Bronchial epithelial cell (primary cell): ENCODE measurements at regions not wholly inside any gene's neighbourhood (a gene's known extent, or its start where the extent isn't known, plus 50 kb on each side); places are given as distances from the start of the nearest gene placed in this dataset.
A peak's percentile ranks its signal among the peaks of the same experiment; 100 is the strongest.

ENCODE experiments used
- DNase-seq: peaks from one replicate; pipeline ENCODE4 v3.0.0-alpha.2; 2010; ENCODE audit warnings: low read depth
- FAIRE-seq: peaks from 2 replicates; lab custom pipeline; 2011; peaks lifted over from hg19 to GRCh38; lab: Jason Lieb, UNC
- H3K27me3 ChIP-seq: 2 replicates; pipeline ENCODE4 v1.5.1; 2011; ENCODE audit warnings: low read length; ENCODE audit not compliant: control insufficient read depth, insufficient read depth
- H3K36me3 ChIP-seq: 2 replicates; pipeline ENCODE4 v1.5.1; 2011; ENCODE audit warnings: low read length; ENCODE audit not compliant: control insufficient read depth, insufficient read depth
- H3K4me3 ChIP-seq: 2 replicates; pipeline ENCODE4 v1.5.1; 2011; ENCODE audit warnings: mild to moderate bottlenecking, low read depth, low read length, control low read depth
- CTCF ChIP-seq: IDR thresholded peaks from 2 replicates; pipeline ENCODE4 v1.5.1; 2011; ENCODE audit warnings: mild to moderate bottlenecking, moderate library complexity, low read length, control low read depth, inconsistent platforms; ENCODE audit not compliant: insufficient read depth, severe bottlenecking

- DNase-seq (no peak), FAIRE-seq (no peak)
- no peak for TF ChIP-seq CTCF
- Histone ChIP-seq H3K27me3 (no peaks in the 10 kb centered on the region), H3K4me3 (no peak overlapping the region), H3K36me3 (no peaks in the 10 kb centered on the region)
Measured at GRCh38 chr3:88596451-88596850, 446.7 kb downstream of the C3orf38 start.

DNA sequence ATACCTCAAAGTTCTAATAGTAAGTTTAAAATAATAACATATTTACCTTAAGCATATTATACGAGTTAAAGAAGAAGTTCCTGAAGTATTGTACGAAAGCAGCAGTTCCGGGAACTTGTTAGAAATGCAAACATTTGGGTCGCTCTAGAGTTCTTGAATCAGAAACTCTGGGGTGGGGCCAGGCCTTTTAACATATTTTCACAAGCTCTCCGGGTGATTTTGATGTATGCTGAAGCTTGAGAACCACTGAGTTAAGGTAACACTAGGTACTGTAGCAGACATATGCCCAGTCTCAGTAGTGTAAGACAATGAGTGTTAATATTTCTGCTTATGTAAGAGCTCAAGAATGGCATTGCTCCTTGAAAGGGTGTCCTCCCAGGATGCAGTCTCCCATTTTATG is 461.1 kb downstream of the C3orf38 start:
- FAIRE-seq = no peak
- TF ChIP-seq CTCF = no peak

DNA sequence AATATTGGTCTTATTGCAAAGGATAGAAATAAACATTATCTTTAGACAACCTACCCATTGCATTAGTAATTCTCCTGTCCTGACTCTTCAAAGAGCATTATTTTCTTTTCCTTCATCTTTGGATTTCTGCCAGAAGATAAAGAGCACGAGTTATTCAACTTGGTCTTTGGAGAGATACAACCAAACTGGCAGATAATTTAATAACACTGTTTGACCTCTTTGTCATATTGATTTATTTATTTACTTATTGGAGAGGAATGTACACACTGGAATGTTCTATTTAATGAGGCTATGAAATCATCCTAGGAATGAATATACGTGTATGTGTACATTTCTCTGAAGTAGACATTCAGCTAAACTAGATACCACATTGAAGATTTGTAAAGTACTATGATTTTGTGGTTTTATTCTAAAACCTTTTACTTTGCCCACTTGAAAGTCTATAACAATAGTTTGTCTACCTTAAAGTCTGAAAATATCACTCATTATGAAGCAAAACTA is 462.1 kb downstream of the C3orf38 start:
- DNase-seq = peak; percentile 6
- FAIRE-seq = no peak
- TF ChIP-seq CTCF = no peak
- Histone ChIP-seq H3K4me3 (no peak overlapping the region), H3K27me3 (no peaks in the 10 kb centered on the region), H3K36me3 (no peaks in the 10 kb centered on the region)

More for the DNA sequence above, 461.1 kb downstream of the C3orf38 start:
- DNase-seq = no peak
- H3K4me3 ChIP-seq = no peak overlapping the region
- no peaks in the 10 kb centered on the region for H3K27me3 ChIP-seq
- H3K36me3 ChIP-seq = no peaks in the 10 kb centered on the region

DNA sequence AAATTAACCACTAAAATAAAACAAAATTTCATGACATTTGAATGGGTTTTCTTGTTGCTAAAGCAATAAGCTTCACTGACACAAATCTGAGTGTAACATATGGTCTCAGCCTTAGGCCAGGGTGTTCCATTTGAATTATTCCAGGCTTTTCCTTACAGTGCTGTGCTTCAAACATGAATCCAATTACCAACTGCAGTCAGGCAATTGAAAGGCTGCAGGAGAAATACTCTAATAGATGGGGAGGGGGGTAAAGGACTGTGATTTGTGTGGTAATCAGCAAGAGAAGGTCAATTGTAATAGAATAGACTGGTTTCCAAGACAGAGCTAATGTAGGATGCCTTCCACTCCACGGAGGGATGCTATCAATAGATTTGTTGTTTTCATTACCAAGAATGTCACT is 466.7 kb downstream of the C3orf38 start:
- DNase-seq (no peak), FAIRE-seq (no peak)
- Histone ChIP-seq H3K4me3 (no peak overlapping the region), H3K36me3 (no peaks in the 10 kb centered on the region), H3K27me3 (no peaks in the 10 kb centered on the region)
- TF ChIP-seq CTCF = no peak

DNA sequence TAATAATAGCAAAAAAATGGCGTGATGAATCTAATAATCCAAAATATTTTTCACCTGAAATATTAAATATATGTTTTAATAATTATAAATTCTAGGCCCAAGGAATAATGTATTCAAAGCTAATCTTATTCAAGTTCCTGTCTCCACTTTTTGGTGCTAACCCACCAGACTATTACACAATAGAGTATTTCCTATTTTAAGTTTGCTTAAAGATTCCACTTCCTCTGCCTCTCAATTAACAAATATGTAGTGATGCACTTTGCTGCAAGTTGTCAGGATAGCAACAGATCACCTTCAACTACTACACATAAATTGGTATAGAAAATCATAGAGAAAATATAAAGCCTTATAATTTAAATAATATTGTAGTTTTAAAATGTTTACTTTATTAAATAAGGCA is 467.5 kb downstream of the C3orf38 start:
- H3K36me3 ChIP-seq = no peaks in the 10 kb centered on the region
- DNase-seq (no peak), FAIRE-seq (no peak)
- H3K4me3 ChIP-seq = no peak overlapping the region
- no peaks in the 10 kb centered on the region for H3K27me3 ChIP-seq
- TF ChIP-seq CTCF = no peak

GRCh38 chr3:88618021-88618645 is 468.4 kb downstream of the C3orf38 start:
- H3K27me3 ChIP-seq = no peaks in the 10 kb centered on the region
- no peak for FAIRE-seq
- H3K4me3 ChIP-seq = no peak overlapping the region
- no peak for DNase-seq
- no peak for TF ChIP-seq CTCF
- no peaks in the 10 kb centered on the region for H3K36me3 ChIP-seq
